IMR-90 (cell line): ENCODE measurements at regions not wholly inside any gene's neighbourhood (a gene's known extent, or its start where the extent isn't known, plus 50 kb on each side); places are given as distances from the start of the nearest gene placed in this dataset.

ENCODE experiments used
- CTCF ChIP-seq: conservative IDR thresholded peaks from 2 replicates; pipeline ENCODE4 v1.5.1; 2012; ENCODE audit warnings: mild to moderate bottlenecking, low read depth, low read length, improper control_type of control experiment
- MAFK ChIP-seq: IDR thresholded peaks from 2 replicates; pipeline ENCODE4 v1.6.1; 2012; ENCODE audit warnings: low read depth, low read length, improper control_type of control experiment

GRCh38 chr20:47931443-47931842 is 146.2 kb upstream of the SULF2 start:
- TF ChIP-seq MAFK (no peak), CTCF (no peak)
